ENCODE measurements at regions not wholly inside any gene's neighbourhood (a gene's known extent, or its start where the extent isn't known, plus 50 kb on each side); places are given as distances from the start of the nearest gene placed in this dataset.
A peak's percentile ranks its signal among the peaks of the same experiment; 100 is the strongest.

GRCh38 chr13:62704875-62705274 is 1289.2 kb upstream of the PCDH20 start:
- no peak for TF ChIP-seq CTCF (IDR thresholded peaks at IDR 0.05; ENCODE audit: unreplicated experiment)
- Mint-ChIP-seq H3K27me3 (no peaks in the 10 kb centered on the region), H3K4me1 (ENCODE audit: low read depth) (peaks cover 6% of the 10 kb centered on the region), H3K9me3 (ENCODE audit: low read depth) (no peaks in the 10 kb centered on the region), H3K36me3 (ENCODE audit: insufficient read depth) (no peaks in the 10 kb centered on the region), H3K27ac (peak overlapping the region; percentile 76), H3K4me3 (ENCODE audit: low read depth) (no peak overlapping the region)
- no peak for DNase-seq (ENCODE audit: low spot score, unreplicated experiment)

GRCh38 chr13:62702502-62702901 is 1286.9 kb upstream of the PCDH20 start:
- no peaks in the 10 kb centered on the region for H3K36me3 Mint-ChIP-seq (ENCODE audit: insufficient read depth)
- no peak overlapping the region for H3K4me3 Mint-ChIP-seq (ENCODE audit: low read depth)
- no peak for DNase-seq (ENCODE audit: low spot score, unreplicated experiment)
- no peak overlapping the region for H3K27ac Mint-ChIP-seq
- TF ChIP-seq CTCF (IDR thresholded peaks at IDR 0.05; ENCODE audit: unreplicated experiment) = no peak
- H3K27me3 Mint-ChIP-seq = no peaks in the 10 kb centered on the region
- peaks cover 6% of the 10 kb centered on the region for H3K4me1 Mint-ChIP-seq (ENCODE audit: low read depth)
- no peaks in the 10 kb centered on the region for H3K9me3 Mint-ChIP-seq (ENCODE audit: low read depth)

GRCh38 chr13:62697701-62698100 is 1282.1 kb upstream of the PCDH20 start:
- no peak for TF ChIP-seq CTCF (IDR thresholded peaks at IDR 0.05; ENCODE audit: unreplicated experiment)
- Mint-ChIP-seq H3K4me3 (ENCODE audit: low read depth) (no peak overlapping the region), H3K36me3 (ENCODE audit: insufficient read depth) (no peaks in the 10 kb centered on the region), H3K27ac (no peak overlapping the region), H3K4me1 (ENCODE audit: low read depth) (no peaks in the 10 kb centered on the region), H3K9me3 (ENCODE audit: low read depth) (no peaks in the 10 kb centered on the region), H3K27me3 (no peaks in the 10 kb centered on the region)
- no peak for DNase-seq (ENCODE audit: low spot score, unreplicated experiment)

- no peak for DNase-seq (ENCODE audit: low spot score, unreplicated experiment)
- Mint-ChIP-seq H3K9me3 (ENCODE audit: low read depth) (peaks cover 4% of the 10 kb centered on the region), H3K4me3 (ENCODE audit: low read depth) (no peak overlapping the region), H3K27ac (no peak overlapping the region), H3K36me3 (ENCODE audit: insufficient read depth) (no peaks in the 10 kb centered on the region), H3K4me1 (ENCODE audit: low read depth) (no peaks in the 10 kb centered on the region), H3K27me3 (no peaks in the 10 kb centered on the region)
- TF ChIP-seq CTCF (IDR thresholded peaks at IDR 0.05; ENCODE audit: unreplicated experiment) = no peak
Measured at GRCh38 chr13:62696490-62696889, 1280.8 kb upstream of the PCDH20 start.

- DNase-seq (ENCODE audit: low spot score, unreplicated experiment) = no peak
- no peak for TF ChIP-seq CTCF (IDR thresholded peaks at IDR 0.05; ENCODE audit: unreplicated experiment)
- H3K27me3 Mint-ChIP-seq = no peaks in the 10 kb centered on the region
- H3K4me3 Mint-ChIP-seq (ENCODE audit: low read depth) = no peak overlapping the region
- no peaks in the 10 kb centered on the region for H3K4me1 Mint-ChIP-seq (ENCODE audit: low read depth)
- no peaks in the 10 kb centered on the region for H3K36me3 Mint-ChIP-seq (ENCODE audit: insufficient read depth)
- no peak overlapping the region for H3K27ac Mint-ChIP-seq
- peaks cover 4% of the 10 kb centered on the region for H3K9me3 Mint-ChIP-seq (ENCODE audit: low read depth)
Measured at GRCh38 chr13:62687732-62688131, 1272.1 kb upstream of the PCDH20 start.
